Body of pancreas (tissue), 4 donors: ENCODE measurements at regions not wholly inside any gene's neighbourhood (a gene's known extent, or its start where the extent isn't known, plus 50 kb on each side); places are given as distances from the start of the nearest gene placed in this dataset.

Experiments used
- POLR2A ChIP-seq, 3 donors: fragments of 450-650 bp; IDR thresholded peaks; one replicate each; pipeline ENCODE4 v1.6.1; 2016; ENCODE audit warnings: antibody characterized with exemption in 3 of 3, mild to moderate bottlenecking in 2 of 3
- TF ChIP-seq, protein P1 (sequence below), 7 experiments: fragments of 450-650 bp in 4 of 7; fragments of 200-600 bp in 3 of 7; sonication (generic) in 3 of 7; IDR thresholded peaks; one replicate each; pipeline ENCODE4 v1.5.1; 2016 to 2019; ENCODE audit warnings: antibody characterized with exemption in 7 of 7

DNA sequence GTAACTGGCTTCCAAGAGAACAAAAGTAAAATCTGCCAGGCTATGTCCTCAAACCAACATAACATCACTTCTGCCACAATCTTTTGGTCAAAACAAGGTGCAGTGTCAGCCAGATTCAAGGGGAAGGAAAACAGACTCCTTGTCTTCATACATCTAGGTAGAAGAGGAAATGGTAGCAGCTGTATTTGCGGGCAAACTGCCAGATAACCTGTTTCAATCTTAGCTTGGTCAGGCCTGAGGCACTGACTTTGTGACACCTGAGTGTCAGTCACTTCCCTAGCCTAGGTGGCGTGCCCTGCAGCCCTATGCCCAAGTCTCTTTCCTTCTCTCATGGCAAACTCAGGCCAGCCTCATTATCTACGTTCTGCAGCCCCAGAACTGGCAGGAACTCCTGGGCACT, 146.2 kb upstream of the JADE1 start:
- TF ChIP-seq, protein P1, sequence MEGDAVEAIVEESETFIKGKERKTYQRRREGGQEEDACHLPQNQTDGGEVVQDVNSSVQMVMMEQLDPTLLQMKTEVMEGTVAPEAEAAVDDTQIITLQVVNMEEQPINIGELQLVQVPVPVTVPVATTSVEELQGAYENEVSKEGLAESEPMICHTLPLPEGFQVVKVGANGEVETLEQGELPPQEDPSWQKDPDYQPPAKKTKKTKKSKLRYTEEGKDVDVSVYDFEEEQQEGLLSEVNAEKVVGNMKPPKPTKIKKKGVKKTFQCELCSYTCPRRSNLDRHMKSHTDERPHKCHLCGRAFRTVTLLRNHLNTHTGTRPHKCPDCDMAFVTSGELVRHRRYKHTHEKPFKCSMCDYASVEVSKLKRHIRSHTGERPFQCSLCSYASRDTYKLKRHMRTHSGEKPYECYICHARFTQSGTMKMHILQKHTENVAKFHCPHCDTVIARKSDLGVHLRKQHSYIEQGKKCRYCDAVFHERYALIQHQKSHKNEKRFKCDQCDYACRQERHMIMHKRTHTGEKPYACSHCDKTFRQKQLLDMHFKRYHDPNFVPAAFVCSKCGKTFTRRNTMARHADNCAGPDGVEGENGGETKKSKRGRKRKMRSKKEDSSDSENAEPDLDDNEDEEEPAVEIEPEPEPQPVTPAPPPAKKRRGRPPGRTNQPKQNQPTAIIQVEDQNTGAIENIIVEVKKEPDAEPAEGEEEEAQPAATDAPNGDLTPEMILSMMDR (IDR thresholded peaks at IDR 0.05), result no peak
- TF ChIP-seq POLR2A (IDR thresholded peaks at IDR 0.05), result no peak
